ENCODE measurements at regions not wholly inside any gene's neighbourhood (a gene's known extent, or its start where the extent isn't known, plus 50 kb on each side); places are given as distances from the start of the nearest gene placed in this dataset.
A peak's percentile ranks its signal among the peaks of the same experiment; 100 is the strongest.

GRCh38 chr20:11676630-11677287 lies 240.9 kb upstream of the BTBD3 start:
- TF ChIP-seq CTCF (IDR thresholded peaks at IDR 0.05; ENCODE audit: low read length, missing control alignments) = peak; percentile 87
- peak; percentile 56 for DNase-seq (ENCODE audit: low read depth)
- no peak overlapping the region for H3K4me3 ChIP-seq (replicated peaks; ENCODE audit: low read depth, low read length)

- TF ChIP-seq CTCF (IDR thresholded peaks at IDR 0.05; ENCODE audit: low read length, missing control alignments) = no peak
- H3K4me3 ChIP-seq (replicated peaks; ENCODE audit: low read depth, low read length) = no peak overlapping the region
- DNase-seq (ENCODE audit: low read depth) = no peak
Measured at GRCh38 chr20:11677428-11677827, 240.3 kb upstream of the BTBD3 start.

- DNase-seq (ENCODE audit: low read depth) = no peak
- TF ChIP-seq CTCF (IDR thresholded peaks at IDR 0.05; ENCODE audit: low read length, missing control alignments) = no peak
- H3K4me3 ChIP-seq (replicated peaks; ENCODE audit: low read depth, low read length) = no peak overlapping the region
Measured at GRCh38 chr20:11677836-11678235, 239.9 kb upstream of the BTBD3 start.

GRCh38 chr20:11682285-11682684 lies 235.4 kb upstream of the BTBD3 start:
- no peak overlapping the region for H3K4me3 ChIP-seq (replicated peaks; ENCODE audit: low read depth, low read length)
- no peak for DNase-seq (ENCODE audit: low read depth)
- no peak for TF ChIP-seq CTCF (IDR thresholded peaks at IDR 0.05; ENCODE audit: low read length, missing control alignments)

GRCh38 chr20:11686195-11686594 lies 231.5 kb upstream of the BTBD3 start:
- H3K4me3 ChIP-seq (replicated peaks; ENCODE audit: low read depth, low read length) = no peak overlapping the region
- no peak for TF ChIP-seq CTCF (IDR thresholded peaks at IDR 0.05; ENCODE audit: low read length, missing control alignments)
- no peak for DNase-seq (ENCODE audit: low read depth)

GRCh38 chr20:11686820-11687543 lies 230.7 kb upstream of the BTBD3 start:
- TF ChIP-seq CTCF (IDR thresholded peaks at IDR 0.05; ENCODE audit: low read length, missing control alignments) = no peak
- peak; percentile 4 for DNase-seq (ENCODE audit: low read depth)
- peak overlapping the region; percentile 34 for H3K4me3 ChIP-seq (replicated peaks; ENCODE audit: low read depth, low read length)

All from fibroblast of pulmonary artery (primary cell).